SK-N-SH treated with all-trans-retinoic acid at 6 μM for 48 hours (cell line): ENCODE measurements at regions not wholly inside any gene's neighbourhood (a gene's known extent, or its start where the extent isn't known, plus 50 kb on each side); places are given as distances from the start of the nearest gene placed in this dataset.

Source experiments
- CREB5 ChIP-seq: fragments of 250-450 bp; sonication (Bioruptor Pico); IDR thresholded peaks from 2 replicates; pipeline ENCODE4 v1.5.1; 2020; ENCODE audit warnings: low read depth, mild to moderate bottlenecking, moderate library complexity
- ESRRG ChIP-seq: fragments of 250-450 bp; sonication (Bioruptor Pico); IDR thresholded peaks from 2 replicates; pipeline ENCODE4 v1.6.1; 2021; ENCODE audit warnings: mild to moderate bottlenecking
- OSR1 ChIP-seq: fragments of 250-450 bp; sonication (Bioruptor Pico); IDR thresholded peaks from 2 replicates; pipeline ENCODE4 v1.8.0; 2022; ENCODE audit warnings: moderate library complexity, mild to moderate bottlenecking, inconsistent platforms
- ZFP3 ChIP-seq: fragments of 250-450 bp; sonication (Bioruptor Pico); IDR thresholded peaks from 2 replicates; pipeline ENCODE4 v1.5.0; 2020; ENCODE audit warnings: mild to moderate bottlenecking, moderate library complexity
- ZNF70 ChIP-seq: fragments of 450-650 bp; formaldehyde crosslinking; IDR thresholded peaks from 2 replicates; pipeline ENCODE4 v1.5.0; 2020; ENCODE audit warnings: mild to moderate bottlenecking, moderate library complexity
- ZNF8 ChIP-seq: fragments of 450-650 bp; formaldehyde crosslinking; IDR thresholded peaks from 2 replicates; pipeline ENCODE4 v1.5.0; 2020; ENCODE audit warnings: mild to moderate bottlenecking, moderate library complexity

GRCh38 chr16:63403792-63404191 lies 1367.6 kb upstream of the CDH8 start:
- TF ChIP-seq CREB5 (no peak), OSR1 (CRISPR knock-in tag) (no peak), ZFP3 (no peak), ESRRG (CRISPR knock-in tag) (no peak), ZNF8 (no peak), ZNF70 (CRISPR knock-in tag) (no peak)
